ENCODE measurements at regions not wholly inside any gene's neighbourhood (a gene's known extent, or its start where the extent isn't known, plus 50 kb on each side); places are given as distances from the start of the nearest gene placed in this dataset.

GRCh38 chr4:96407738-96408463, 568.0 kb downstream of the PDHA2 start:
- no peak for TF ChIP-seq EP300 (IDR thresholded peaks at IDR 0.05; ENCODE audit: low read depth)
- no peak for TF ChIP-seq CTCF (IDR thresholded peaks at IDR 0.05)
- no peak for TF ChIP-seq POLR2A (IDR thresholded peaks at IDR 0.05)
- no peak for TF ChIP-seq POLR2AphosphoS5 (IDR thresholded peaks at IDR 0.05)

Measured in transverse colon (tissue), 4 donors.